Daoy (cell line): ENCODE measurements at regions not wholly inside any gene's neighbourhood (a gene's known extent, or its start where the extent isn't known, plus 50 kb on each side); places are given as distances from the start of the nearest gene placed in this dataset.
"Not testable (repeated sequence)": the region's sequence is repeated elsewhere in the genome, so short reads cannot be mapped to it uniquely, and the experiment has no call there.

ENCODE experiments used
- DNase-seq: peaks from one replicate; pipeline ENCODE4 v3.0.0-alpha.2; 2015; ENCODE audit warnings: low read depth

- DNase-seq: no peak
These were observed 78.1 kb upstream of the PLCB4 start for GRCh38 chr20:8990770-8991169.

GRCh38 chr20:8994045-8994444 is 74.8 kb upstream of the PLCB4 start:
- no peak for DNase-seq

GRCh38 chr20:8995761-8996160 is 73.1 kb upstream of the PLCB4 start:
- no peak for DNase-seq

GRCh38 chr20:8996817-8997512 is 71.9 kb upstream of the PLCB4 start:
- peak; percentile 3 for DNase-seq

GRCh38 chr20:8997701-8998117 is 71.2 kb upstream of the PLCB4 start:
- DNase-seq: no peak

- DNase-seq: no peak
These were observed 57.8 kb upstream of the PLCB4 start for GRCh38 chr20:9011121-9011520.

GRCh38 chr20:9015232-9015983 is 53.5 kb upstream of the PLCB4 start:
- not testable (repeated sequence) for DNase-seq

- peak; percentile 19 for DNase-seq
These were observed 52.9 kb upstream of the PLCB4 start for GRCh38 chr20:9015984-9016324.

- DNase-seq: no peak
These were observed 50.5 kb upstream of the PLCB4 start for GRCh38 chr20:9018346-9018745.
